D721Med (cell line): ENCODE measurements at regions not wholly inside any gene's neighbourhood (a gene's known extent, or its start where the extent isn't known, plus 50 kb on each side); places are given as distances from the start of the nearest gene placed in this dataset.
"Not testable (repeated sequence)": the region's sequence is repeated elsewhere in the genome, so short reads cannot be mapped to it uniquely, and the experiment has no call there.

Experiments
- DNase-seq: peaks from one replicate; pipeline ENCODE4 v3.0.0; 2011; ENCODE audit warnings: low spot score; ENCODE audit not compliant: insufficient read length
- FAIRE-seq: peaks from 2 replicates; lab custom pipeline; 2011; peaks lifted over from hg19 to GRCh38; lab: Jason Lieb, UNC
- TF ChIP-seq, protein P1 (sequence below): IDR thresholded peaks from 2 replicates; pipeline ENCODE4 v1.5.1; 2012; ENCODE audit warnings: mild to moderate bottlenecking, control low read depth; ENCODE audit not compliant: insufficient read depth; ENCODE audit errors: missing control alignments

DNA sequence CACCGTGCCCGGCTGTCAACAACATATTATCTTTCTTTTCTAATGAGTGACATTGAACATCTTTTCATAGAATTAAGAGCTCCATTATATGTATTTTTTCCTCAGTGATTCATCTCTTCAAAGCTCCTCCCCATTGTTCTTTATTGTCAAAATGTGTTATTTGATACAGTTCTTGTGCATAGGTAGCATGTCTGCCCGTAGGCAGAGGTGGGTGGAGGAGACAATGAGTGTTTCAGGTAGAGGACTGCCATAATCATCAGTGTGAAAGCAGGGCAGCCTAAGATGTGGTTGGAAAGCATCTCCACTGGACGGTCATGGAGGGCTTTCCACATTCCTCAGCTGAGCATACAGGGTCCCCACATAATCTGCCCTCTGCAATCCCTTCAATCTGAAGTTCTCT, 452.0 kb upstream of the MCTP2 start:
- no peak for FAIRE-seq
- TF ChIP-seq, protein P1, sequence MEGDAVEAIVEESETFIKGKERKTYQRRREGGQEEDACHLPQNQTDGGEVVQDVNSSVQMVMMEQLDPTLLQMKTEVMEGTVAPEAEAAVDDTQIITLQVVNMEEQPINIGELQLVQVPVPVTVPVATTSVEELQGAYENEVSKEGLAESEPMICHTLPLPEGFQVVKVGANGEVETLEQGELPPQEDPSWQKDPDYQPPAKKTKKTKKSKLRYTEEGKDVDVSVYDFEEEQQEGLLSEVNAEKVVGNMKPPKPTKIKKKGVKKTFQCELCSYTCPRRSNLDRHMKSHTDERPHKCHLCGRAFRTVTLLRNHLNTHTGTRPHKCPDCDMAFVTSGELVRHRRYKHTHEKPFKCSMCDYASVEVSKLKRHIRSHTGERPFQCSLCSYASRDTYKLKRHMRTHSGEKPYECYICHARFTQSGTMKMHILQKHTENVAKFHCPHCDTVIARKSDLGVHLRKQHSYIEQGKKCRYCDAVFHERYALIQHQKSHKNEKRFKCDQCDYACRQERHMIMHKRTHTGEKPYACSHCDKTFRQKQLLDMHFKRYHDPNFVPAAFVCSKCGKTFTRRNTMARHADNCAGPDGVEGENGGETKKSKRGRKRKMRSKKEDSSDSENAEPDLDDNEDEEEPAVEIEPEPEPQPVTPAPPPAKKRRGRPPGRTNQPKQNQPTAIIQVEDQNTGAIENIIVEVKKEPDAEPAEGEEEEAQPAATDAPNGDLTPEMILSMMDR: no peak
- no peak for DNase-seq

- DNase-seq (no peak), FAIRE-seq (no peak)
- TF ChIP-seq, protein P1: no peak
Observed at GRCh38 chr15:93771196-93772030, 459.9 kb upstream of the MCTP2 start.

GRCh38 chr15:93770788-93771187, 460.6 kb upstream of the MCTP2 start:
- TF ChIP-seq, protein P1: no peak
- FAIRE-seq: no peak

GRCh38 chr15:93762036-93762435, 469.3 kb upstream of the MCTP2 start:
- TF ChIP-seq, protein P1: no peak
- DNase-seq: no peak
- no peak for FAIRE-seq

More at GRCh38 chr15:93770788-93771187, 460.6 kb upstream of the MCTP2 start:
- no peak for DNase-seq

- FAIRE-seq (no peak), DNase-seq (no peak)
- TF ChIP-seq, protein P1: no peak
Observed at GRCh38 chr15:93759629-93760028, 471.7 kb upstream of the MCTP2 start.

GRCh38 chr15:93758824-93759223, 472.5 kb upstream of the MCTP2 start:
- FAIRE-seq: no peak
- no peak for DNase-seq
- TF ChIP-seq, protein P1: no peak

GRCh38 chr15:93748710-93749109, 482.7 kb upstream of the MCTP2 start:
- TF ChIP-seq, protein P1: no peak
- FAIRE-seq (no peak), DNase-seq (no peak)

DNA sequence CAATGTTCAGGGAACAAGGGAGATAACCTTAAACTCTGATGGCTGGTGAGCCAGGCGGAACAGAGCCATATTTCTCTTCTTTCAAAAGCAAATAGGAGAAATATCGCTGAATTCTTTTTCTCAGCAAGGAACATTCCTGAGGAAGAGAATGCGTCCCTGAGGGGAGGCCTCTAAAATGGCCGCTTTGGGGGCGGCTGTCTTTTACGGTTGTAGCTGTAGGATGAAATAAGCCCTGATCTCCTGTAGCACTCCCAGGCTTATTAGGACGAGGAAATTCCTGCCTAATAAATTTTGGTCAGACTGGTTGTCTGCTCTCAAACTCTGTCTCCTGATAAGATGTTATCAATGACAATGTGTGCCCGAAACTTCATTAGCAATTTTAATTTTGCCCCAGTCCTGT, 496.4 kb upstream of the MCTP2 start:
- not testable (repeated sequence) for FAIRE-seq, DNase-seq
